ENCODE measurements at regions not wholly inside any gene's neighbourhood (a gene's known extent, or its start where the extent isn't known, plus 50 kb on each side); places are given as distances from the start of the nearest gene placed in this dataset.

DNA sequence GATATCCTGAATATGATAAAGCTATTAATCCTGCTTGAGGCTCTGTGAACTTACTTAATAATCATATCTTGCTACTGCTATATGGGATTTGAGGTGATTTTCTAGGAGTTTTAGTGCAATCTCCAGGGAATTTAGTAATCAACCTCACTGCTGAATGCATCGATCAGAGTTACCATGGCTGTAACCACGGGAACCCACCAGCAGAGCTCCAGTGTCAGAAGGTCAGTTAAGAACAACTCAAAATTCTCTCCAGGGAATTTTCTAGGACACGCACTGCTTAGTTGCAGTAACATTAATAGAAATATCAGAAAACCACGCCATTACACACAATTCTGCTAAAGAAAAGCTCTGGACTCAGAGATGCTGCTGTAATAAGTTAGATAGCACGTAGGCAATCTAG is 1477.2 kb upstream of the TENM3 start:
- ChIA-PET CTCF (no interaction called here), POLR2A (no interaction called here)
- H3K9me3 Mint-ChIP-seq (ENCODE audit: unreplicated experiment): no peaks in the 10 kb centered on the region
- DNase-seq (ENCODE audit: unreplicated experiment): no peak
- H3K4me1 Mint-ChIP-seq (ENCODE audit: insufficient read depth, unreplicated experiment): peaks cover 8% of the 10 kb centered on the region
- H3K27ac Mint-ChIP-seq (ENCODE audit: low read depth, unreplicated experiment): no peak overlapping the region
- intact Hi-C loops (cut with micrococcal nuclease): no loop called here
- TF ChIP-seq, protein P1, sequence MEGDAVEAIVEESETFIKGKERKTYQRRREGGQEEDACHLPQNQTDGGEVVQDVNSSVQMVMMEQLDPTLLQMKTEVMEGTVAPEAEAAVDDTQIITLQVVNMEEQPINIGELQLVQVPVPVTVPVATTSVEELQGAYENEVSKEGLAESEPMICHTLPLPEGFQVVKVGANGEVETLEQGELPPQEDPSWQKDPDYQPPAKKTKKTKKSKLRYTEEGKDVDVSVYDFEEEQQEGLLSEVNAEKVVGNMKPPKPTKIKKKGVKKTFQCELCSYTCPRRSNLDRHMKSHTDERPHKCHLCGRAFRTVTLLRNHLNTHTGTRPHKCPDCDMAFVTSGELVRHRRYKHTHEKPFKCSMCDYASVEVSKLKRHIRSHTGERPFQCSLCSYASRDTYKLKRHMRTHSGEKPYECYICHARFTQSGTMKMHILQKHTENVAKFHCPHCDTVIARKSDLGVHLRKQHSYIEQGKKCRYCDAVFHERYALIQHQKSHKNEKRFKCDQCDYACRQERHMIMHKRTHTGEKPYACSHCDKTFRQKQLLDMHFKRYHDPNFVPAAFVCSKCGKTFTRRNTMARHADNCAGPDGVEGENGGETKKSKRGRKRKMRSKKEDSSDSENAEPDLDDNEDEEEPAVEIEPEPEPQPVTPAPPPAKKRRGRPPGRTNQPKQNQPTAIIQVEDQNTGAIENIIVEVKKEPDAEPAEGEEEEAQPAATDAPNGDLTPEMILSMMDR (IDR thresholded peaks at IDR 0.05; ENCODE audit: unreplicated experiment): no peak
- H3K27me3 Mint-ChIP-seq (ENCODE audit: insufficient read depth, unreplicated experiment): no peaks in the 10 kb centered on the region
- no peaks in the 10 kb centered on the region for H3K36me3 Mint-ChIP-seq (ENCODE audit: insufficient read depth, unreplicated experiment)
- H3K4me3 Mint-ChIP-seq (ENCODE audit: unreplicated experiment): no peak overlapping the region
- BruUV-seq (replicated peaks): no TSS peak

- intact Hi-C loops (cut with micrococcal nuclease): no loop called here
- Mint-ChIP-seq H3K36me3 (ENCODE audit: insufficient read depth, unreplicated experiment) (no peaks in the 10 kb centered on the region), H3K4me3 (ENCODE audit: unreplicated experiment) (no peak overlapping the region), H3K27ac (ENCODE audit: low read depth, unreplicated experiment) (peak overlapping the region; percentile 26), H3K4me1 (ENCODE audit: insufficient read depth, unreplicated experiment) (peaks cover 8% of the 10 kb centered on the region), H3K27me3 (ENCODE audit: insufficient read depth, unreplicated experiment) (no peaks in the 10 kb centered on the region), H3K9me3 (ENCODE audit: unreplicated experiment) (no peaks in the 10 kb centered on the region)
- ChIA-PET CTCF (no interaction called here), POLR2A (no interaction called here)
- no peak for DNase-seq (ENCODE audit: unreplicated experiment)
- BruUV-seq (replicated peaks): no TSS peak
- TF ChIP-seq, protein P1 (IDR thresholded peaks at IDR 0.05; ENCODE audit: unreplicated experiment): no peak
These were observed 1476.1 kb upstream of the TENM3 start for GRCh38 chr4:180766944-180767729.

DNA sequence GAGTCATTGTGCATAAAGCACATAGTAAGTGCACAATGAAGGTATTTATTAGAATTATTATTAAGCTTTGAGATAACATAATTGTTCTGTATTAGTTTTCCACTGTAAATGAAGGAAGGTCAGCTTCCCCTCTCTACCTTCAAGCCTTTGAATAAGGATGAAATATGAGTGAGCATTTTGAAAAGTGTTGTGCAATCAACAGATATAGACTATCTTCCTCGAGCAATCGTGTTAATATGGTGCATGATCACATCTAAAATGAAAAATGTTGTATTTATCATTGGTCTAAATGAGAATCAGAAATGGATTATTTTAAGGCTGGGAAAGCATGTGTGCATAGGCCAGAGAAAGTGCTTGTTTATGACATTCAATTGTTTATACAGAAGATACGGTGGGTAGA is 1474.6 kb upstream of the TENM3 start:
- Mint-ChIP-seq H3K4me3 (ENCODE audit: unreplicated experiment) (no peak overlapping the region), H3K9me3 (ENCODE audit: unreplicated experiment) (no peaks in the 10 kb centered on the region), H3K4me1 (ENCODE audit: insufficient read depth, unreplicated experiment) (peaks cover 8% of the 10 kb centered on the region), H3K36me3 (ENCODE audit: insufficient read depth, unreplicated experiment) (no peaks in the 10 kb centered on the region), H3K27me3 (ENCODE audit: insufficient read depth, unreplicated experiment) (no peaks in the 10 kb centered on the region), H3K27ac (ENCODE audit: low read depth, unreplicated experiment) (no peak overlapping the region)
- no TSS peak for BruUV-seq (replicated peaks)
- TF ChIP-seq, protein P1 (IDR thresholded peaks at IDR 0.05; ENCODE audit: unreplicated experiment): no peak
- ChIA-PET CTCF (interaction anchor here (0.6 to 0.7 kb wide), 2 partner anchors 9 to 54 kb away, joined by 3 to 5 read pairs; no protein-coding TSS in a partner anchor), POLR2A (no interaction called here)
- DNase-seq (ENCODE audit: unreplicated experiment): no peak
- intact Hi-C loops (cut with micrococcal nuclease): no loop called here

GRCh38 chr4:180769791-180770190 is 1473.4 kb upstream of the TENM3 start:
- ChIA-PET POLR2A (no interaction called here), CTCF (interaction anchor here (0.6 kb wide), 1 partner anchor 19 kb away, joined by 5 read pairs; no protein-coding TSS in a partner anchor)
- no peaks in the 10 kb centered on the region for H3K36me3 Mint-ChIP-seq (ENCODE audit: insufficient read depth, unreplicated experiment)
- intact Hi-C loops (cut with micrococcal nuclease): loop anchor here (2.0 kb wide), 1 partner anchor 25 kb away; no protein-coding TSS in a partner anchor
- no peak for DNase-seq (ENCODE audit: unreplicated experiment)
- H3K27ac Mint-ChIP-seq (ENCODE audit: low read depth, unreplicated experiment): no peak overlapping the region
- BruUV-seq (replicated peaks): no TSS peak
- H3K4me3 Mint-ChIP-seq (ENCODE audit: unreplicated experiment): no peak overlapping the region
- TF ChIP-seq, protein P1 (IDR thresholded peaks at IDR 0.05; ENCODE audit: unreplicated experiment): no peak
- peaks cover 8% of the 10 kb centered on the region for H3K4me1 Mint-ChIP-seq (ENCODE audit: insufficient read depth, unreplicated experiment)
- no peaks in the 10 kb centered on the region for H3K9me3 Mint-ChIP-seq (ENCODE audit: unreplicated experiment)
- H3K27me3 Mint-ChIP-seq (ENCODE audit: insufficient read depth, unreplicated experiment): no peaks in the 10 kb centered on the region
